ENCODE measurements at regions not wholly inside any gene's neighbourhood (a gene's known extent, or its start where the extent isn't known, plus 50 kb on each side); places are given as distances from the start of the nearest gene placed in this dataset.
"Not testable (repeated sequence)": the region's sequence is repeated elsewhere in the genome, so short reads cannot be mapped to it uniquely, and the experiment has no call there.

GRCh38 chr19:37303591-37304171 is 67.2 kb upstream of the ZNF527 start:
- Mint-ChIP-seq H3K27me3 (ENCODE audit: low read depth) (no peaks in the 10 kb centered on the region), H3K27ac (ENCODE audit: unreplicated experiment) (peak overlapping the region; percentile 54), H3K9me3 (peaks cover 6% of the 10 kb centered on the region), H3K36me3 (ENCODE audit: low read depth) (peaks cover 13% of the 10 kb centered on the region), H3K4me3 (peak overlapping the region; percentile 86), H3K4me1 (peaks cover 4% of the 10 kb centered on the region)
- DNase-seq (ENCODE audit: low read depth, low spot score) = no peak
- no peak for TF ChIP-seq CTCF (conservative IDR thresholded peaks at IDR 0.05)

DNA sequence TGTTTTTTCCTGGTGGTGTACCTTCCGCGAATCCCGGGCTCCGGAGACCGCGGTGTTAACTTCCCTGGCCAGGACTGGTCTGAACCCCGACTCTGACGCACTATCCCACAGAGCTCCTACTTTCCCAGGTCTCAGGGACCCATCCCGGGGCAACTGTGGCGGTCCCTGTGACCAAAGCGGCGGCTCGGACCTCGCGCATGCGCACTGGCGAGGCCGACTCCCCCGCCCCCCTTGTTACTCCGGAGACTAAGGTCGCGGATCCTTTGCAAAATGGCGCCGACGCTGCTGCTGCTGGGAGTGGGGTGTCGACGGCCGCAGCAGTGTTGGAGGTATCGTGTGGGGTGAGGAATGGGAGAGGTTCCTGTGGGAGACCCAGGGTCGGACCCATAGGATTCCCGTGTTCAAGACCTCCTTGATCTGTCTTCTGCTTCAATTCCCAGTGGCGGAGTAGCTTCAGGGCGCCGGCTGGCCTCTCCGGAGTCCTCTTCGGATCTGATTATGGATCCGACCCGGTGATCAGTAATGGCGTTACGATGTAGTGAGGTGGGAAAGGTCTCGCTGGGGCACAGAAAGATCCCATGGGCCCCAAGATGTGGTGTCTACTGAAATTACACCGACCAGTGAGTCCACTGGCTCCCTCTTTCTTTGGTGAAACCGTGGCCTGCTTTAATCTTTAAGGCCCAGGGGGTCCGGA is 66.6 kb upstream of the ZNF527 start:
- H3K27me3 Mint-ChIP-seq (ENCODE audit: low read depth) = no peaks in the 10 kb centered on the region
- no peak overlapping the region for H3K27ac Mint-ChIP-seq (ENCODE audit: unreplicated experiment)
- peaks cover 6% of the 10 kb centered on the region for H3K9me3 Mint-ChIP-seq
- DNase-seq (ENCODE audit: low read depth, low spot score) = peak; percentile 30
- peaks cover 13% of the 10 kb centered on the region for H3K36me3 Mint-ChIP-seq (ENCODE audit: low read depth)
- TF ChIP-seq CTCF (conservative IDR thresholded peaks at IDR 0.05) = no peak
- peaks cover 4% of the 10 kb centered on the region for H3K4me1 Mint-ChIP-seq
- peak overlapping the region; percentile 86 for H3K4me3 Mint-ChIP-seq

DNA sequence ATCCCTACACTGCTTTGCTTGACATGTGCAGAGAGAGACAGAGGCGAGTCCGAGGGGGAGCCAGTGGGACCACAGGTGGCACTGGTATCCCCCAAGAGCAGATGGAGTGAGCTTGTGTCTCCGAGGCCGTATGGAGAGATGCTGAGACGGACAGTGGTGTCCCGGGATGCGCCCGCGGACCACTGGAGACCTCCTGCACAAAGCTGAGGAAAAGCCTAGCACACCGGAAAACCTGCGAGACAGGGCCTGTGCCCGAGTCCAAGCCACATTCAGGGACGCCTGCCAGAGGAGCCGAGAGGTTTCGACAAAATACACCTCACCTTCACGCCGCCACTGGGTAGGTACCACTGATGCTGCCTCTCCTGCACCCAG is 66.0 kb upstream of the ZNF527 start:
- Mint-ChIP-seq H3K9me3 (peaks cover 7% of the 10 kb centered on the region), H3K4me3 (no peak overlapping the region), H3K36me3 (ENCODE audit: low read depth) (peaks cover 13% of the 10 kb centered on the region), H3K4me1 (peaks cover 4% of the 10 kb centered on the region), H3K27me3 (ENCODE audit: low read depth) (no peaks in the 10 kb centered on the region), H3K27ac (ENCODE audit: unreplicated experiment) (no peak overlapping the region)
- no peak for TF ChIP-seq CTCF (conservative IDR thresholded peaks at IDR 0.05)
- no peak for DNase-seq (ENCODE audit: low read depth, low spot score)

DNA sequence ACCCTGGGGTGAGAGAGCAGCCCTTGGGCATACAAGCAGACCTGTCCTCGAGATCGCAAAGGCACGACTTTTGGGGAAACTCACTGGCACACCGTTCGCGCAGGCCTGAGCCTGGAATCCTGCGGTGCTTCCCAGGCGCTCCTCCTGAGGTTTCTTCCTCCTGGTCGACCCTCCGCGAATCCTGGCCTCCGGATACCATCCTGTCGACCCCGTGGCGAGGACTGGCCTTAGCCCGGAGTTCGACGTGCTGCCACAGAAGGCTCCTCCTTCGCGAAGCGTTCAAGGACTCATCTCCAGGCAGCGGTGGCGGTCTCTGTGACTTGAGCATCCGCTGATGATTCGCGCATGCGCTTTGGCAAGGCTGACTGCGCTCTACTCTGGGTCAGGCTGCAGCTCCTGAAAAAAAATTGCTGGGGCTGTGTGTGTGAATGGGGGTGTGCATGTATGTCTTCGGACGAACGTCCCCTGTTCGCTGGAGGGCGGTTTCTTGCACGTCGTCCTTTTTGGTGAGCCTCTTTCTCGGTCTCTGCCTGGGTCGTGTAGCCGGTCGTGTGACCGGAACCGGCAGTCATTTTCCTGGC is 64.4 kb upstream of the ZNF527 start:
- Mint-ChIP-seq H3K36me3 (ENCODE audit: low read depth) (peaks cover 13% of the 10 kb centered on the region), H3K27me3 (ENCODE audit: low read depth) (no peaks in the 10 kb centered on the region), H3K27ac (ENCODE audit: unreplicated experiment) (no peak overlapping the region), H3K4me1 (peaks cover 4% of the 10 kb centered on the region), H3K4me3 (no peak overlapping the region), H3K9me3 (peaks cover 10% of the 10 kb centered on the region)
- TF ChIP-seq CTCF (conservative IDR thresholded peaks at IDR 0.05) = no peak
- no peak for DNase-seq (ENCODE audit: low read depth, low spot score)

- DNase-seq (ENCODE audit: low read depth, low spot score) = no peak
- peaks cover 10% of the 10 kb centered on the region for H3K36me3 Mint-ChIP-seq (ENCODE audit: low read depth)
- TF ChIP-seq CTCF (conservative IDR thresholded peaks at IDR 0.05) = peak; percentile 57
- peaks cover 15% of the 10 kb centered on the region for H3K9me3 Mint-ChIP-seq
- H3K27me3 Mint-ChIP-seq (ENCODE audit: low read depth) = peaks cover 3% of the 10 kb centered on the region
- no peak overlapping the region for H3K4me3 Mint-ChIP-seq
- no peak overlapping the region for H3K27ac Mint-ChIP-seq (ENCODE audit: unreplicated experiment)
- peaks cover 17% of the 10 kb centered on the region for H3K4me1 Mint-ChIP-seq
Measured at GRCh38 chr19:37309834-37310575, 60.9 kb upstream of the ZNF527 start.

DNA sequence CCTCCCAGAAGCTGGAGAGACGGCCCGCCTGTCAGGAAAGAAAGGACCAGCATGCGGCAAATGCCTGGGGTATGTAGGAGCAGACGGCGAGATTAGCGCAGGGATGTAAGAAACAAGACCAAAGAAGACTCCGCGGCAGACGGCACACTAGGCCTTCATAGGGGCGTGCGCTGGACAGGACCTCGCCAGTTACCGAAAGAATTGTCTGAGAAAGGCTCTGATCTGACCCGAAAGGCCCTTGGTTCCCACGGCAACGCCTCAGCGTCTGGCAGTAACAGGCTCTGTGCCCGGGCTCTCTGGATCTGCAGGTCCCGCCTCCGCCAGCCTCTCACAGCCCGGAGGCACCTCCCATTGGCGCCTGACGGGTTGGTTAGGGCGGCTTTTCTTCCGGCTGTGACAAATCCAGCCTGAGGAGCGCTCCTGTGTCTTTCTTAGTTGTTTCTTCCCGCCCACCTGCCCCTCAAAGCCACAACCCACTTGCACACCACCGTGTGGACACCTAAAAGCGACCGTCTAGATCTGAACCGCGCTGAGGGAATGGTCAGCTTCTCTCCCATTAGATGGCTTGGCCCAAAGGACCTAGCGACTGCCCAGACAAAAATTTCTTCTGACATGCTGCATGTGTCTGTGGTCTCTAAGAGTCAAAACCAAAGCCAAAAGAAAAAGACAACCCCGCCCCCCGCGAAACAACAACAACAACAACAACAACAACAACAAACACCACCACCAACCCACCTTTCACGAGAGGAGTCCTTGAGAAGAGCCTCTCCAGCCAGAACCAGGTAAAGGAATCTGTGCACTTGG is 58.2 kb upstream of the ZNF527 start:
- H3K9me3 Mint-ChIP-seq; H3K27me3 Mint-ChIP-seq (ENCODE audit: low read depth); H3K36me3 Mint-ChIP-seq (ENCODE audit: low read depth): not testable (repeated sequence)
- Mint-ChIP-seq H3K4me3 (peak overlapping the region; percentile 87), H3K4me1 (peaks cover 23% of the 10 kb centered on the region), H3K27ac (ENCODE audit: unreplicated experiment) (peak overlapping the region; percentile 93)
- DNase-seq (ENCODE audit: low read depth, low spot score) = peak; percentile 28
